SK-N-SH treated with all-trans-retinoic acid at 6 μM for 48 hours (cell line): ENCODE measurements at regions not wholly inside any gene's neighbourhood (a gene's known extent, or its start where the extent isn't known, plus 50 kb on each side); places are given as distances from the start of the nearest gene placed in this dataset.

Experiments
- CSDC2 ChIP-seq: fragments of 250-450 bp; sonication (Bioruptor Pico); IDR thresholded peaks from 2 replicates; pipeline ENCODE4 v1.5.0; 2020; ENCODE audit warnings: mild to moderate bottlenecking, moderate library complexity
- SNAI2 ChIP-seq: fragments of 250-450 bp; sonication (Bioruptor Pico); IDR thresholded peaks from 2 replicates; pipeline ENCODE4 v1.5.0; 2020; ENCODE audit warnings: mild to moderate bottlenecking, moderate library complexity
- TOX ChIP-seq: fragments of 250-450 bp; sonication (Bioruptor Pico); IDR thresholded peaks from 2 replicates; pipeline ENCODE4 v1.8.0; 2021; ENCODE audit warnings: mild to moderate bottlenecking, moderate library complexity, borderline replicate concordance
- ZFP30 ChIP-seq: fragments of 450-650 bp; formaldehyde crosslinking; IDR thresholded peaks from 2 replicates; pipeline ENCODE4 v1.5.0; 2022; ENCODE audit warnings: mild to moderate bottlenecking, moderate library complexity

GRCh38 chr5:139733698-139734538 lies 61.7 kb upstream of the PSD2 start:
- TF ChIP-seq SNAI2 (CRISPR knock-in tag) (no peak), TOX (CRISPR knock-in tag) (no peak), ZFP30 (no peak), CSDC2 (CRISPR knock-in tag) (no peak)
